ENCODE measurements at regions not wholly inside any gene's neighbourhood (a gene's known extent, or its start where the extent isn't known, plus 50 kb on each side); places are given as distances from the start of the nearest gene placed in this dataset.
"Not testable (repeated sequence)": the region's sequence is repeated elsewhere in the genome, so short reads cannot be mapped to it uniquely, and the experiment has no call there.

- not testable (repeated sequence) for H4K8ac ChIP-seq (replicated peaks; ENCODE audit: insufficient read length, low read depth, low read length); H3K14ac ChIP-seq (ENCODE audit: insufficient read depth, low read length); H2BK20ac ChIP-seq (ENCODE audit: low read depth, low read length, poor library complexity, severe bottlenecking); H2BK120ac ChIP-seq (ENCODE audit: low read depth, low read length, poor library complexity, severe bottlenecking); H3K4ac ChIP-seq (ENCODE audit: low read depth, low read length); H3K23ac ChIP-seq (ENCODE audit: insufficient read length, low read depth, low read length); H3K36me3 Mint-ChIP-seq (ENCODE audit: insufficient read depth in 1 of 3, low read depth in 3 of 3); H2BK12ac ChIP-seq (ENCODE audit: insufficient read length, low read depth, low read length); H3K79me2 ChIP-seq (ENCODE audit: insufficient read depth, low read length); H4K5ac ChIP-seq (ENCODE audit: insufficient read length, low read depth, low read length); H3K4me1 ChIP-seq (ENCODE audit: insufficient read depth, low read length); H3K18ac ChIP-seq (ENCODE audit: insufficient read length, low read depth, low read length); H2BK5ac ChIP-seq (ENCODE audit: insufficient read length, low read length); H3K27me3 ChIP-seq (ENCODE audit: insufficient read depth, low read length); H4K20me1 ChIP-seq (ENCODE audit: control insufficient read depth, insufficient read depth, insufficient read length); H2AK5ac ChIP-seq (ENCODE audit: insufficient read length, low read length); H3K4me2 ChIP-seq (ENCODE audit: insufficient read depth, insufficient read length, low read length); H3K79me1 ChIP-seq (ENCODE audit: insufficient read depth, low read depth, low read length, poor library complexity, severe bottlenecking); H3K9ac ChIP-seq (ENCODE audit: extremely low read depth, insufficient read length, low read length); H3K9me3 Mint-ChIP-seq; DNase-seq; H3K23me2 ChIP-seq (ENCODE audit: insufficient read length, low read depth, low read length, poor library complexity, severe bottlenecking); H3K4me3 Mint-ChIP-seq; H3K4me1 Mint-ChIP-seq; H3T11ph ChIP-seq (ENCODE audit: low read length); H4K91ac ChIP-seq (ENCODE audit: insufficient read length, low read depth, low read length); H3K9me3 ChIP-seq (ENCODE audit: control insufficient read depth, low read depth, low read length); H3K27ac ChIP-seq (ENCODE audit: insufficient read length, low read depth, low read length); H3K56ac ChIP-seq (ENCODE audit: insufficient read length, low read depth, low read length); H2AFZ ChIP-seq (ENCODE audit: low read length); H3K27me3 Mint-ChIP-seq (ENCODE audit: low read depth); H2BK15ac ChIP-seq (ENCODE audit: low read depth, low read length)
- H3K27ac Mint-ChIP-seq: peak overlapping the region in 1 of 3 experiments; percentile 31; a peak in 1 of 7 replicates
- WGBS (ENCODE audit: extremely low coverage, insufficient read length, low lambda C conversion rate): no CpG with 5 or more reads among the region's 36 CpGs
Observed at GRCh38 chr16:88227722-88228482, 154.9 kb upstream of the ZNF469 start.

GRCh38 chr16:88228751-88229150, 154.0 kb upstream of the ZNF469 start:
- not testable (repeated sequence) for H3K9ac ChIP-seq (ENCODE audit: extremely low read depth, insufficient read length, low read length); H3K9me3 Mint-ChIP-seq; H3K56ac ChIP-seq (ENCODE audit: insufficient read length, low read depth, low read length); H3K4ac ChIP-seq (ENCODE audit: low read depth, low read length); H2BK20ac ChIP-seq (ENCODE audit: low read depth, low read length, poor library complexity, severe bottlenecking); H3K79me1 ChIP-seq (ENCODE audit: insufficient read depth, low read depth, low read length, poor library complexity, severe bottlenecking); H2BK15ac ChIP-seq (ENCODE audit: low read depth, low read length); H4K8ac ChIP-seq (replicated peaks; ENCODE audit: insufficient read length, low read depth, low read length); H2BK12ac ChIP-seq (ENCODE audit: insufficient read length, low read depth, low read length); H3K23me2 ChIP-seq (ENCODE audit: insufficient read length, low read depth, low read length, poor library complexity, severe bottlenecking); H3K4me1 ChIP-seq (ENCODE audit: insufficient read depth, low read length); H3K14ac ChIP-seq (ENCODE audit: insufficient read depth, low read length); H3K79me2 ChIP-seq (ENCODE audit: insufficient read depth, low read length); H3K4me2 ChIP-seq (ENCODE audit: insufficient read depth, insufficient read length, low read length); H2BK120ac ChIP-seq (ENCODE audit: low read depth, low read length, poor library complexity, severe bottlenecking); H2AFZ ChIP-seq (ENCODE audit: low read length); DNase-seq; H4K20me1 ChIP-seq (ENCODE audit: control insufficient read depth, insufficient read depth, insufficient read length); H3K9me3 ChIP-seq (ENCODE audit: control insufficient read depth, low read depth, low read length); H4K5ac ChIP-seq (ENCODE audit: insufficient read length, low read depth, low read length); H3K27me3 ChIP-seq (ENCODE audit: insufficient read depth, low read length); H3K27ac ChIP-seq (ENCODE audit: insufficient read length, low read depth, low read length); H3K18ac ChIP-seq (ENCODE audit: insufficient read length, low read depth, low read length); H4K91ac ChIP-seq (ENCODE audit: insufficient read length, low read depth, low read length); H2AK5ac ChIP-seq (ENCODE audit: insufficient read length, low read length); H3K4me1 Mint-ChIP-seq; H3K36me3 Mint-ChIP-seq (ENCODE audit: insufficient read depth in 1 of 3, low read depth in 3 of 3); H2BK5ac ChIP-seq (ENCODE audit: insufficient read length, low read length); H3K4me3 Mint-ChIP-seq; H3K27me3 Mint-ChIP-seq (ENCODE audit: low read depth); H3T11ph ChIP-seq (ENCODE audit: low read length); H3K23ac ChIP-seq (ENCODE audit: insufficient read length, low read depth, low read length)
- no CpG with 5 or more reads among the region's 8 CpGs for WGBS (ENCODE audit: extremely low coverage, insufficient read length, low lambda C conversion rate)
- peak overlapping the region in 1 of 3 experiments; percentile 57; a peak in 1 of 7 replicates for H3K27ac Mint-ChIP-seq

Data from H9 (cell line).